SK-N-SH (cell line): ENCODE measurements at regions not wholly inside any gene's neighbourhood (a gene's known extent, or its start where the extent isn't known, plus 50 kb on each side); places are given as distances from the start of the nearest gene placed in this dataset.

Source experiments
- CTCF ChIA-PET: fragments of 300-600, 350-600 bp; formaldehyde crosslinking; extraction: SDS; loops from one replicate; lab custom pipeline; 2021; lab: Yijun Ruan, JAX
- POLR2A ChIA-PET: fragments of 350-600 bp; sonication (Branson Sonifier 250); formaldehyde crosslinking; extraction: SDS; loops from one replicate; lab custom pipeline; 2020; ENCODE audit warnings: antibody characterized with exemption, inconsistent platforms; lab: Yijun Ruan, JAX
- DNase-seq: peaks from one replicate; pipeline ENCODE4 v3.0.0; 2012
- H2AFZ ChIP-seq: fragments of 200-600 bp; sonication (generic); 2 replicates; pipeline ENCODE4 v1.8.1; 2016; ENCODE audit warnings: antibody characterized with exemption, mild to moderate bottlenecking, low read depth
- H3F3A ChIP-seq: fragments of 200-600 bp; sonication (generic); replicated peaks from 2 replicates; pipeline ENCODE3; 2016; ENCODE audit warnings: antibody characterized with exemption, mild to moderate bottlenecking; ENCODE audit not compliant: insufficient read depth
- H3K27ac ChIP-seq, 2 experiments: fragments of 200-500 bp in 1 of 2; fragments of 200-600 bp in 1 of 2; sonication (Bioruptor generic) in 1 of 2; sonication (generic), shearing (Covaris generic) in 1 of 2; 2 replicates each; pipeline versions ENCODE4 v1.5.1 to v1.6.1; 2014 to 2016; ENCODE audit warnings: low read depth in 2 of 2, inconsistent platforms in 1 of 2, low read length in 1 of 2, mild to moderate bottlenecking in 1 of 2, mixed read lengths in 1 of 2
- H3K27me3 ChIP-seq: fragments of 200-600 bp; sonication (generic), shearing (Covaris generic); 2 replicates; pipeline ENCODE4 v1.6.1; 2016; ENCODE audit warnings: mixed run types; ENCODE audit not compliant: insufficient read depth
- H3K36me3 ChIP-seq, 2 experiments: fragments of 200-500 bp in 1 of 2; fragments of 200-600 bp in 1 of 2; sonication (Bioruptor generic) in 1 of 2; sonication (generic) in 1 of 2; replicated peaks in 1 of 2; 2 replicates each; pipeline versions ENCODE3 to v1.5.1; 2014 to 2016; ENCODE audit warnings: low read length in 1 of 2, mild to moderate bottlenecking in 1 of 2; ENCODE audit not compliant: insufficient read depth in 2 of 2, control insufficient read depth in 1 of 2
- H3K4me1 ChIP-seq, 2 experiments: fragments of 200-500 bp in 1 of 2; fragments of 200-600 bp in 1 of 2; sonication (Bioruptor generic) in 1 of 2; sonication (generic), shearing (Covaris generic) in 1 of 2; 2 replicates each; pipeline versions ENCODE4 v1.5.1 to v1.6.1; 2014 to 2016; ENCODE audit warnings: low read depth in 1 of 2, low read length in 1 of 2, mixed run types in 1 of 2; ENCODE audit not compliant: insufficient read depth in 2 of 2, control insufficient read depth in 1 of 2
- H3K4me2 ChIP-seq: fragments of 200-600 bp; sonication (generic), shearing (Covaris generic); 2 replicates; pipeline ENCODE4 v1.6.1; 2017; ENCODE audit warnings: mixed run types
- H3K4me3 ChIP-seq, 2 experiments: fragments of 200-500 bp in 1 of 2; fragments of 200-600 bp in 1 of 2; sonication (Bioruptor generic) in 1 of 2; sonication (generic), shearing (Covaris generic) in 1 of 2; 2 replicates each; pipeline versions ENCODE4 v1.5.1 to v1.8.1; 2014 to 2016; ENCODE audit warnings: low read depth in 2 of 2, inconsistent platforms in 1 of 2, low read length in 1 of 2, mild to moderate bottlenecking in 1 of 2, mixed read lengths in 1 of 2, moderate library complexity in 1 of 2
- H3K79me2 ChIP-seq: fragments of 200-600 bp; sonication (generic); 2 replicates; pipeline ENCODE4 v1.8.1; 2017; ENCODE audit warnings: mild to moderate bottlenecking; ENCODE audit not compliant: insufficient read depth
- H3K9ac ChIP-seq: fragments of 200-600 bp; sonication (generic); 2 replicates; pipeline ENCODE4 v1.6.1; 2017; ENCODE audit warnings: mixed run types
- H3K9me2 ChIP-seq: fragments of 200-600 bp; sonication (generic); 2 replicates; pipeline ENCODE4 v1.6.1; 2017; ENCODE audit warnings: mixed run types
- H3K9me3 ChIP-seq: fragments of 200-600 bp; sonication (generic); 2 replicates; pipeline ENCODE4 v1.6.1; 2017; ENCODE audit warnings: mixed run types, mild to moderate bottlenecking, moderate library complexity
- H4K20me1 ChIP-seq: fragments of 200-600 bp; sonication (generic); 2 replicates; pipeline ENCODE4 v1.6.1; 2017; ENCODE audit warnings: mild to moderate bottlenecking, mixed run types; ENCODE audit not compliant: insufficient read depth
- CTCF ChIP-seq: fragments of 200-600 bp; sonication (generic); IDR thresholded peaks from 2 replicates; pipeline ENCODE4 v1.6.1; 2017; ENCODE audit warnings: antibody characterized with exemption, mild to moderate bottlenecking, moderate library complexity
- ELF1 ChIP-seq: IDR thresholded peaks from 2 replicates; pipeline ENCODE4 v1.4.0; 2012
- FOXJ3 ChIP-seq: sonication (generic); formaldehyde crosslinking; IDR thresholded peaks from 2 replicates; pipeline ENCODE4 v1.5.1; 2020; ENCODE audit warnings: mild to moderate bottlenecking, missing genetic modification reagents
- GATA2 ChIP-seq: sonication (generic); formaldehyde crosslinking; IDR thresholded peaks from 2 replicates; pipeline ENCODE4 v1.5.0; 2020; ENCODE audit warnings: mild to moderate bottlenecking, missing genetic modification reagents
- MXI1 ChIP-seq: IDR thresholded peaks from 2 replicates; pipeline ENCODE4 v1.6.1; 2012; ENCODE audit warnings: mild to moderate bottlenecking, low read depth, low read length, improper control_type of control experiment
- PBX3 ChIP-seq: IDR thresholded peaks from 2 replicates; pipeline ENCODE4; 2012
- RAD21 ChIP-seq: IDR thresholded peaks from 2 replicates; pipeline ENCODE4 v1.6.1; 2012; ENCODE audit warnings: mild to moderate bottlenecking, low read length
- RFX5 ChIP-seq: IDR thresholded peaks from 2 replicates; pipeline ENCODE4 v1.6.1; 2012; ENCODE audit warnings: mild to moderate bottlenecking, improper control_type of control experiment, low read length
- RXRA ChIP-seq: IDR thresholded peaks from 2 replicates; pipeline ENCODE4 v1.4.0; 2012; ENCODE audit warnings: low read depth, mild to moderate bottlenecking, borderline replicate concordance
- SMC3 ChIP-seq: IDR thresholded peaks from 2 replicates; pipeline ENCODE4 v1.6.1; 2012; ENCODE audit warnings: low read depth, low read length, improper control_type of control experiment
- TCF12 ChIP-seq: IDR thresholded peaks from 2 replicates; pipeline ENCODE4 v1.4.0; 2012
- TEAD4 ChIP-seq: IDR thresholded peaks from 2 replicates; pipeline ENCODE4 v1.4.0; 2012; ENCODE audit warnings: mild to moderate bottlenecking, borderline replicate concordance; ENCODE audit not compliant: insufficient read depth
- USF1 ChIP-seq: IDR thresholded peaks from 2 replicates; pipeline ENCODE4 v1.4.0; 2012; ENCODE audit warnings: low read depth, borderline replicate concordance
- USF2 ChIP-seq: fragments of 150-350 bp; IDR thresholded peaks from 2 replicates; pipeline ENCODE4 v1.6.1; 2017; ENCODE audit warnings: antibody characterized with exemption, low read length, low read depth, borderline replicate concordance
- YY1 ChIP-seq: IDR thresholded peaks from 2 replicates; pipeline ENCODE4 v1.4.0; 2012; ENCODE audit warnings: low read depth, mild to moderate bottlenecking
- ZBTB33 ChIP-seq: IDR thresholded peaks from 2 replicates; pipeline ENCODE4 v1.4.0; 2012; ENCODE audit warnings: low read depth, borderline replicate concordance
- WGBS: methylation state at CpG from one replicate; pipeline ENCODE4 v1.1.6; 2017; ENCODE audit warnings: low lambda C conversion rate; 5-methylcytosine and 5-hydroxymethylcytosine counted together

GRCh38 chr1:82806133-82806532 is 1005.4 kb downstream of the ADGRL2 start:
- Histone ChIP-seq H3K9me2 (no peaks in the 10 kb centered on the region), H3K27me3 (no peaks in the 10 kb centered on the region), H3K4me1 (no peaks in the 10 kb centered on the region; a peak in 2 of 4 replicates), H3F3A (no peaks in the 10 kb centered on the region), H3K4me2 (no peak overlapping the region), H2AFZ (no peak overlapping the region), H3K27ac (no peak overlapping the region), H3K79me2 (no peaks in the 10 kb centered on the region), H3K9ac (no peak overlapping the region), H4K20me1 (no peaks in the 10 kb centered on the region), H3K36me3 (no peaks in the 10 kb centered on the region), H3K4me3 (no peak overlapping the region), H3K9me3 (no peaks in the 10 kb centered on the region)
- ChIA-PET CTCF (interaction anchor here (0.6 to 1.5 kb wide), 4 partner anchors 9 to 688 kb away, joined by 3 read pairs; no protein-coding TSS in a partner anchor), POLR2A (no interaction called here)
- no peak for DNase-seq
- no peak for TF ChIP-seq RFX5
- TF ChIP-seq FOXJ3 (CRISPR knock-in tag) = no peak
- TF ChIP-seq ZBTB33 = no peak
- TF ChIP-seq ELF1 = no peak
- TF ChIP-seq MXI1 = no peak
- TF ChIP-seq PBX3 = no peak
- TF ChIP-seq TCF12 = no peak
- TF ChIP-seq SMC3 = no peak
- no peak for TF ChIP-seq RAD21
- TF ChIP-seq CTCF = no peak
- no peak for TF ChIP-seq GATA2 (CRISPR knock-in tag)
- TF ChIP-seq TEAD4 = no peak
- WGBS = 68% methylated on average over 1 of the region's 3 CpGs

- no peak overlapping the region for H3K4me2 ChIP-seq
- no peaks in the 10 kb centered on the region for H3F3A ChIP-seq
- H3K9me3 ChIP-seq = no peaks in the 10 kb centered on the region
- H3K79me2 ChIP-seq = no peaks in the 10 kb centered on the region
- no peak for DNase-seq
- H3K36me3 ChIP-seq = no peaks in the 10 kb centered on the region
- 38% methylated on average over 2 of the region's 2 CpGs for WGBS
- no peak overlapping the region for H3K27ac ChIP-seq
- H3K4me1 ChIP-seq = no peaks in the 10 kb centered on the region; a peak in 1 of 4 replicates
- H3K4me3 ChIP-seq = no peak overlapping the region
- no peaks in the 10 kb centered on the region for H4K20me1 ChIP-seq
- no peaks in the 10 kb centered on the region for H3K9me2 ChIP-seq
- ChIA-PET POLR2A (no interaction called here), CTCF (no interaction called here)
- H3K27me3 ChIP-seq = no peaks in the 10 kb centered on the region
- no peak overlapping the region for H3K9ac ChIP-seq
- no peak overlapping the region for H2AFZ ChIP-seq
- TF ChIP-seq TCF12 (no peak), RXRA (no peak), USF1 (no peak), SMC3 (no peak), TEAD4 (no peak), ZBTB33 (no peak), USF2 (no peak), CTCF (no peak), ELF1 (no peak), YY1 (no peak)
These were observed 1000.4 kb downstream of the ADGRL2 start for GRCh38 chr1:82801176-82801575.
